ENCODE measurements at regions not wholly inside any gene's neighbourhood (a gene's known extent, or its start where the extent isn't known, plus 50 kb on each side); places are given as distances from the start of the nearest gene placed in this dataset.

GRCh38 chr13:106354961-106355360, 180.5 kb downstream of the EFNB2 start:
- no peak overlapping the region for H3K27ac ChIP-seq
- H3K9me3 ChIP-seq (ENCODE audit: low read depth): no peaks in the 10 kb centered on the region
- no peak overlapping the region for H3K4me3 ChIP-seq
- no peaks in the 10 kb centered on the region for H3K4me1 ChIP-seq (ENCODE audit: low read depth)
- peaks cover under 1% of the 10 kb centered on the region for H3K27me3 ChIP-seq
- no peak for DNase-seq (ENCODE audit: low read depth in 1 of 2, low spot score in 1 of 2)
- TF ChIP-seq CTCF (IDR thresholded peaks at IDR 0.05; ENCODE audit: low read depth, low read length): no peak
- no peaks in the 10 kb centered on the region for H3K36me3 ChIP-seq

GRCh38 chr13:106352850-106353249, 182.6 kb downstream of the EFNB2 start:
- Histone ChIP-seq H3K27me3 (peaks cover 9% of the 10 kb centered on the region), H3K4me1 (ENCODE audit: low read depth) (peaks cover 10% of the 10 kb centered on the region), H3K36me3 (no peaks in the 10 kb centered on the region), H3K9me3 (ENCODE audit: low read depth) (no peaks in the 10 kb centered on the region), H3K27ac (no peak overlapping the region), H3K4me3 (no peak overlapping the region)
- no peak for TF ChIP-seq CTCF (IDR thresholded peaks at IDR 0.05; ENCODE audit: low read depth, low read length)
- no peak for DNase-seq (ENCODE audit: low read depth in 1 of 2, low spot score in 1 of 2)

GRCh38 chr13:106351251-106351650, 184.2 kb downstream of the EFNB2 start:
- no peak overlapping the region for H3K27ac ChIP-seq
- no peak overlapping the region for H3K4me3 ChIP-seq
- no peaks in the 10 kb centered on the region for H3K9me3 ChIP-seq (ENCODE audit: low read depth)
- TF ChIP-seq CTCF (IDR thresholded peaks at IDR 0.05; ENCODE audit: low read depth, low read length): no peak
- H3K36me3 ChIP-seq: no peaks in the 10 kb centered on the region
- no peak for DNase-seq (ENCODE audit: low read depth in 1 of 2, low spot score in 1 of 2)
- peaks cover 13% of the 10 kb centered on the region for H3K4me1 ChIP-seq (ENCODE audit: low read depth)
- H3K27me3 ChIP-seq: peaks cover 9% of the 10 kb centered on the region

- H3K4me1 ChIP-seq (ENCODE audit: low read depth): peaks cover 13% of the 10 kb centered on the region
- no peak for TF ChIP-seq CTCF (IDR thresholded peaks at IDR 0.05; ENCODE audit: low read depth, low read length)
- no peak overlapping the region for H3K27ac ChIP-seq
- H3K9me3 ChIP-seq (ENCODE audit: low read depth): no peaks in the 10 kb centered on the region
- H3K36me3 ChIP-seq: no peaks in the 10 kb centered on the region
- H3K4me3 ChIP-seq: no peak overlapping the region
- peaks cover 9% of the 10 kb centered on the region for H3K27me3 ChIP-seq
- DNase-seq (ENCODE audit: low read depth in 1 of 2, low spot score in 1 of 2): no peak
These were observed 185.3 kb downstream of the EFNB2 start for GRCh38 chr13:106350208-106350607.

- Histone ChIP-seq H3K27ac (no peak overlapping the region), H3K4me1 (ENCODE audit: low read depth) (peaks cover 13% of the 10 kb centered on the region), H3K9me3 (ENCODE audit: low read depth) (no peaks in the 10 kb centered on the region), H3K27me3 (peaks cover 9% of the 10 kb centered on the region), H3K36me3 (no peaks in the 10 kb centered on the region), H3K4me3 (peak overlapping the region; percentile 28)
- TF ChIP-seq CTCF (IDR thresholded peaks at IDR 0.05; ENCODE audit: low read depth, low read length): no peak
- DNase-seq (ENCODE audit: low read depth in 1 of 2, low spot score in 1 of 2): peak; percentile 10 to 47
These were observed 186.2 kb downstream of the EFNB2 start for GRCh38 chr13:106349080-106349931.

Data from cardiac muscle cell (in vitro differentiated cells and primary cell).